Esophagus muscularis mucosa (tissue), 4 donors: ENCODE measurements at regions not wholly inside any gene's neighbourhood (a gene's known extent, or its start where the extent isn't known, plus 50 kb on each side); places are given as distances from the start of the nearest gene placed in this dataset.
A peak's percentile ranks its signal among the peaks of the same experiment; 100 is the strongest.

Source experiments
- DNase-seq: peaks from one replicate; pipeline ENCODE4 v3.0.0-alpha.2; 2017; ENCODE audit errors: extremely low spot score
- H3K27ac ChIP-seq, 4 donors: fragments of 200-600 bp; sonication (generic); replicated peaks in 1 of 4; 1 replicate in 3 of 4; 2 replicates in 1 of 4; pipeline ENCODE4 v1.5.1; 2016 to 2019; ENCODE audit warnings: mild to moderate bottlenecking in 1 of 4
- H3K27me3 ChIP-seq, 4 donors: fragments of 200-600 bp; sonication (generic); one replicate each; pipeline versions ENCODE4 v1.5.1 to v1.6.0; 2016 to 2019
- H3K36me3 ChIP-seq, 4 donors: fragments of 200-600 bp; sonication (generic); one replicate each; pipeline ENCODE4 v1.5.1; 2016 to 2019
- H3K4me1 ChIP-seq, 4 donors: fragments of 200-600 bp; sonication (generic); one replicate each; pipeline ENCODE4 v1.5.1; 2016 to 2019
- H3K4me3 ChIP-seq, 4 donors: fragments of 200-600 bp; sonication (generic); 1 replicate in 2 of 4; 2 replicates in 2 of 4; pipeline ENCODE4 v1.5.1; 2016 to 2019; ENCODE audit warnings: mild to moderate bottlenecking in 4 of 4, moderate library complexity in 1 of 4
- H3K9me3 ChIP-seq, 4 donors: fragments of 200-600 bp; sonication (generic); 1 replicate in 3 of 4; 2 replicates in 1 of 4; pipeline ENCODE4 v1.5.1; 2016 to 2019
- CTCF ChIP-seq, 3 experiments: fragments of 200-600 bp in 2 of 3; fragments of 450-650 bp in 1 of 3; sonication (generic) in 2 of 3; IDR thresholded peaks; one replicate each; pipeline ENCODE4 v1.5.1; 2017 to 2019; ENCODE audit warnings: antibody characterized with exemption in 3 of 3, mild to moderate bottlenecking in 2 of 3, moderate library complexity in 1 of 3
- EP300 ChIP-seq: sonication (generic); formaldehyde crosslinking; IDR thresholded peaks from one replicate; pipeline ENCODE4 v1.6.1; 2017; ENCODE audit warnings: antibody characterized with exemption
- POLR2A ChIP-seq: fragments of 450-650 bp; IDR thresholded peaks from one replicate; pipeline ENCODE4 v1.6.1; 2017; ENCODE audit warnings: antibody characterized with exemption, moderate library complexity, mild to moderate bottlenecking, low read depth
- POLR2AphosphoS5 ChIP-seq, 2 donors: sonication (generic); formaldehyde crosslinking; IDR thresholded peaks; one replicate each; pipeline ENCODE4 v1.6.1; 2017; ENCODE audit warnings: antibody characterized with exemption in 2 of 2
- WGBS: methylation state at CpG from one replicate; pipeline ENCODE4 v1.1.5; 2018; 5-methylcytosine and 5-hydroxymethylcytosine counted together
- intact Hi-C: fragments of 100-400 bp; cut with DNase I; formaldehyde crosslinking; loops from one replicate; pipeline ENCODE4 v1.15.1; 2023

GRCh38 chr6:11482616-11483015 lies 54.9 kb upstream of the TMEM170B start:
- 29% methylated on average over 3 of the region's 3 CpGs for WGBS
- Histone ChIP-seq H3K9me3 (no peaks in the 10 kb centered on the region), H3K4me3 (no peak overlapping the region), H3K4me1 (peaks cover 0 to 23% (median 17%) of the 10 kb centered on the region in 4 donors), H3K27ac (peak overlapping the region in 1 of 4 donors; percentile 44), H3K36me3 (no peaks in the 10 kb centered on the region), H3K27me3 (no peaks in the 10 kb centered on the region)
- no peak for DNase-seq
- TF ChIP-seq POLR2A (no peak), EP300 (no peak), CTCF (IDR thresholded peaks at IDR 0.05) (no peak), POLR2AphosphoS5 (IDR thresholded peaks at IDR 0.05) (no peak)
- intact Hi-C loops: no loop called here

- Histone ChIP-seq H3K9me3 (no peaks in the 10 kb centered on the region), H3K4me1 (peaks cover 0 to 23% (median 17%) of the 10 kb centered on the region in 4 donors), H3K36me3 (no peaks in the 10 kb centered on the region), H3K27ac (no peak overlapping the region), H3K27me3 (no peaks in the 10 kb centered on the region), H3K4me3 (no peak overlapping the region)
- intact Hi-C loops: no loop called here
- DNase-seq: no peak
- TF ChIP-seq POLR2AphosphoS5 (IDR thresholded peaks at IDR 0.05) (no peak), EP300 (no peak), POLR2A (no peak), CTCF (IDR thresholded peaks at IDR 0.05) (no peak)
- 67% methylated on average over 4 of the region's 4 CpGs for WGBS
Observed at GRCh38 chr6:11480541-11480940, 57.0 kb upstream of the TMEM170B start.

GRCh38 chr6:11479296-11479695 lies 58.3 kb upstream of the TMEM170B start:
- Histone ChIP-seq H3K4me1 (peaks cover 8 to 14% (median 11%) of the 10 kb centered on the region in 4 donors), H3K27ac (no peak overlapping the region), H3K27me3 (no peaks in the 10 kb centered on the region), H3K9me3 (no peaks in the 10 kb centered on the region), H3K36me3 (no peaks in the 10 kb centered on the region), H3K4me3 (no peak overlapping the region)
- 84% methylated on average over 1 of the region's 1 CpG for WGBS
- intact Hi-C loops: no loop called here
- TF ChIP-seq POLR2A: no peak
- TF ChIP-seq CTCF (IDR thresholded peaks at IDR 0.05): no peak
- no peak for TF ChIP-seq EP300
- TF ChIP-seq POLR2AphosphoS5 (IDR thresholded peaks at IDR 0.05): no peak
- no peak for DNase-seq

GRCh38 chr6:11478586-11478985 lies 59.0 kb upstream of the TMEM170B start:
- H3K9me3 ChIP-seq: no peaks in the 10 kb centered on the region
- H3K27ac ChIP-seq: no peak overlapping the region
- H3K36me3 ChIP-seq: no peaks in the 10 kb centered on the region
- H3K4me3 ChIP-seq: no peak overlapping the region
- no peak for TF ChIP-seq POLR2AphosphoS5 (IDR thresholded peaks at IDR 0.05)
- no peak for TF ChIP-seq CTCF (IDR thresholded peaks at IDR 0.05)
- no peak for TF ChIP-seq POLR2A
- TF ChIP-seq EP300: no peak
- no peak for DNase-seq
- intact Hi-C loops: no loop called here
- H3K4me1 ChIP-seq: peaks cover 7 to 20% (median 13%) of the 10 kb centered on the region in 4 donors
- WGBS: 77% methylated on average over 7 of the region's 7 CpGs
- H3K27me3 ChIP-seq: no peaks in the 10 kb centered on the region

- no peak overlapping the region for H3K27ac ChIP-seq
- H3K9me3 ChIP-seq: no peaks in the 10 kb centered on the region
- intact Hi-C loops: no loop called here
- no peaks in the 10 kb centered on the region for H3K27me3 ChIP-seq
- DNase-seq: no peak
- H3K4me1 ChIP-seq: peaks cover 0 to 19% (median 15%) of the 10 kb centered on the region in 4 donors
- no peaks in the 10 kb centered on the region for H3K36me3 ChIP-seq
- no peak overlapping the region for H3K4me3 ChIP-seq
- TF ChIP-seq POLR2A (no peak), EP300 (no peak), CTCF (IDR thresholded peaks at IDR 0.05) (no peak), POLR2AphosphoS5 (IDR thresholded peaks at IDR 0.05) (no peak)
Observed at GRCh38 chr6:11475016-11475415, 62.5 kb upstream of the TMEM170B start.
